ENCODE measurements at regions not wholly inside any gene's neighbourhood (a gene's known extent, or its start where the extent isn't known, plus 50 kb on each side); places are given as distances from the start of the nearest gene placed in this dataset.

DNA sequence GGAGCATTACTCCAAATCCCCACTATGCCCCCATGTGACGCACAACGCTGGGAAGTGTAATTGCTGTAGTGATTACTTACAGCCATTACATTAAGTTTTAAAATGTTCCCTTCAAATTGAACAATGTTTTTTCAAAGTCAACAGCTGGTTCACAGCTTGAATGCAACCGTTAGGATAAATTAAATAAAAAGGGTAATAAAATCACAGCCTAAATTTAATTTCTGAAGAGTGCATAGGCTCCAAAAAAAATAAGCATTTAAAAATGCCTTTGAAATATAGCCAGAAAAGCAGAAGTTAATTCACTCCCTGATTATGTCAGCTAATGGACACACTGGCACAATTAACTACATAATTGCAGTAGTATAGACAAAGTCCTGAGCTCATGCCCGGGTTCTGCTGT lies 50.5 kb upstream of the KDM8 start:
- H3K4me3 ChIP-seq (replicated peaks in 1 of 2; ENCODE audit: low read depth in 2 of 2, low read length in 2 of 2) = no peak overlapping the region
- TF ChIP-seq, protein P1, sequence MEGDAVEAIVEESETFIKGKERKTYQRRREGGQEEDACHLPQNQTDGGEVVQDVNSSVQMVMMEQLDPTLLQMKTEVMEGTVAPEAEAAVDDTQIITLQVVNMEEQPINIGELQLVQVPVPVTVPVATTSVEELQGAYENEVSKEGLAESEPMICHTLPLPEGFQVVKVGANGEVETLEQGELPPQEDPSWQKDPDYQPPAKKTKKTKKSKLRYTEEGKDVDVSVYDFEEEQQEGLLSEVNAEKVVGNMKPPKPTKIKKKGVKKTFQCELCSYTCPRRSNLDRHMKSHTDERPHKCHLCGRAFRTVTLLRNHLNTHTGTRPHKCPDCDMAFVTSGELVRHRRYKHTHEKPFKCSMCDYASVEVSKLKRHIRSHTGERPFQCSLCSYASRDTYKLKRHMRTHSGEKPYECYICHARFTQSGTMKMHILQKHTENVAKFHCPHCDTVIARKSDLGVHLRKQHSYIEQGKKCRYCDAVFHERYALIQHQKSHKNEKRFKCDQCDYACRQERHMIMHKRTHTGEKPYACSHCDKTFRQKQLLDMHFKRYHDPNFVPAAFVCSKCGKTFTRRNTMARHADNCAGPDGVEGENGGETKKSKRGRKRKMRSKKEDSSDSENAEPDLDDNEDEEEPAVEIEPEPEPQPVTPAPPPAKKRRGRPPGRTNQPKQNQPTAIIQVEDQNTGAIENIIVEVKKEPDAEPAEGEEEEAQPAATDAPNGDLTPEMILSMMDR (IDR thresholded peaks at IDR 0.05; ENCODE audit: low read depth, low read length) = no peak
- DNase-seq (ENCODE audit: low read depth in 2 of 2) = no peak
